ENCODE measurements at regions not wholly inside any gene's neighbourhood (a gene's known extent, or its start where the extent isn't known, plus 50 kb on each side); places are given as distances from the start of the nearest gene placed in this dataset.

- TF ChIP-seq, protein P1, sequence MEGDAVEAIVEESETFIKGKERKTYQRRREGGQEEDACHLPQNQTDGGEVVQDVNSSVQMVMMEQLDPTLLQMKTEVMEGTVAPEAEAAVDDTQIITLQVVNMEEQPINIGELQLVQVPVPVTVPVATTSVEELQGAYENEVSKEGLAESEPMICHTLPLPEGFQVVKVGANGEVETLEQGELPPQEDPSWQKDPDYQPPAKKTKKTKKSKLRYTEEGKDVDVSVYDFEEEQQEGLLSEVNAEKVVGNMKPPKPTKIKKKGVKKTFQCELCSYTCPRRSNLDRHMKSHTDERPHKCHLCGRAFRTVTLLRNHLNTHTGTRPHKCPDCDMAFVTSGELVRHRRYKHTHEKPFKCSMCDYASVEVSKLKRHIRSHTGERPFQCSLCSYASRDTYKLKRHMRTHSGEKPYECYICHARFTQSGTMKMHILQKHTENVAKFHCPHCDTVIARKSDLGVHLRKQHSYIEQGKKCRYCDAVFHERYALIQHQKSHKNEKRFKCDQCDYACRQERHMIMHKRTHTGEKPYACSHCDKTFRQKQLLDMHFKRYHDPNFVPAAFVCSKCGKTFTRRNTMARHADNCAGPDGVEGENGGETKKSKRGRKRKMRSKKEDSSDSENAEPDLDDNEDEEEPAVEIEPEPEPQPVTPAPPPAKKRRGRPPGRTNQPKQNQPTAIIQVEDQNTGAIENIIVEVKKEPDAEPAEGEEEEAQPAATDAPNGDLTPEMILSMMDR (IDR thresholded peaks at IDR 0.05; ENCODE audit: insufficient read depth, low read length, poor library complexity, severe bottlenecking), result no peak
- no peak for TF ChIP-seq EZH2phosphoT487 (conservative IDR thresholded peaks at IDR 0.05; ENCODE audit: low read length)
Measured at GRCh38 chr3:35544976-35545375, 94.3 kb upstream of the ARPP21 start.
